ENCODE measurements at regions not wholly inside any gene's neighbourhood (a gene's known extent, or its start where the extent isn't known, plus 50 kb on each side); places are given as distances from the start of the nearest gene placed in this dataset.

- no peak for DNase-seq
Measured at GRCh38 chr4:24144381-24144780, 254.5 kb upstream of the PPARGC1A start.

- no peak for DNase-seq
Measured at GRCh38 chr4:24143741-24144140, 253.9 kb upstream of the PPARGC1A start.

DNA sequence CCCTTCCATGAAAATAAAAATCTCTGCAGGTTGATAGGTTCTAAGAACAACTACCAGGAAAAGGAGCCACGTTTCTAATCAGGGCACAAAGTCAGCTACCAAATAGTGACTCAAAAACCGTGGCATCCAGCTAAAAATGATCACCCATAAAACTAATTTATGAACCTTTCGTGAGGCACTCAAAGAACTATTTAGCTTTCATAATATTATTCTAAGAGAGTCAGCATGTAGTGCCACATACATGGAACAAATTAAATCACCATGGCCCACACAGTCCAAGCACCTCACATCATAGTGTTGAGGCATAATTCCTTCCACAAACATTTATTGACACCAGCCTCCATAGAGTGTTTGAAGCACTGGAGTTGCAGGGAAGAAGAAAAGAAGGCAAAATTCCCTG is 252.0 kb upstream of the PPARGC1A start:
- no peak for DNase-seq

- DNase-seq = no peak
Measured at GRCh38 chr4:24140892-24141291, 251.0 kb upstream of the PPARGC1A start.

DNA sequence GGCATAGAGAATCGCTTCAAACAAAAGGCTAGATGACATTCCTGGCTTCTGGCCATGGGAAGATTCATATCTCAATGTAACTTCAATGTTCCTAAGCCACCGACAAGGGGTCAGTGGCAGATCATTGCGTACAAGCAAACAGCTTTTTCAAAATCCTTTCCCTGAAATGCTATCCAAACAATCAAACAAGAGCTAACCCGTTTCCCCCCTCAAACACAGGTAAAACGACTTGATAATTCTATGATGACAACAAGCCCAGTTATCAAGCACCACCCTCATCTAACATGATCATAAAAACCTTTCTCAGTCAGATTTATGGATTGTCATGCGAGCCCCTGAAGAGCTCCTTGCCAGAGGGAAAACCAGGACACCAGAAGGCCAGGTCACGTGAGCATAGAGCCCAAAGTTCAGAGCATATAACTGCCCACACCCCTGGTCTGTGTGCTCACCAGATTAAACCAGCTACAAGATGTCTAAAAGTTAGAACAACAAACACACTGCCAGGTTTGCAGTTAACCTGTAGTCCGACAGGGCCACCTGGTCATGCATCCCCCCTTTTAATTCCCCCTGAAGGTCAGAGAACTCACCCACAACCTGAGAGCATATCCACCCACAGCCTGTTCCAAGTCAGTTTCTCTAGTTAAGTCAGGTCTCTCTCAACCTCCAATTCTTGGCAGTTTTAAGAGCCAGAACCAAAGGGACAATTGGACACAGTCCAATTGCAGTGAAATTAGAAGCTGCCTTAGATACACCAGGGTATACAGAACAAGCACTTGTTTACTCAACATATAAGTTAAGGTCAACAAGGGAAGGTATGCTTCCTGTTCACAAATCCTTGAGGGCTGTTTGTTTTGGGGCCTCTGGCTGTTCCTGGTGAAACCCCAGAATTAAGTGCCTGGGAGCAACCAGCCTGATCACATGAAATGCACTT is 248.1 kb upstream of the PPARGC1A start:
- peak; percentile 24 for DNase-seq

- DNase-seq = no peak
Measured at GRCh38 chr4:24131954-24132673, 242.3 kb upstream of the PPARGC1A start.

DNA sequence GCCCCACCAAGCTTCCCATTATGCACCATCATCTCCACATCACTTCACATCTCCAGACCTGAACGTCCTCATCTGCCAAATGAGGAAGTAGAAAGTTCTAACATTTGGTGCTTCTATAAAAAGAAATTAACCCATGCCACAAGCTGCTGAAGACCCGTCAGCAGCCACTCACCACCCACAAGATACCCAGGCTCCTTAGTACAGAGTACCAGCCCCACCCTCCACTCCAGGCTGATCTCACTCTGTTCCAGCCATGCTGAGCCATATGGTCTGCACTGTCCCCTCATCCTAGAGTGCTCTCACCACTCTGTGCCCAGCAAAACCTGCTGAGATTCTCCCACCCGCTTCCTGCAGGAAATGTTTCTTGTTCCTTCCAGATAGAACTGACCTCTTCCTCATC is 240.8 kb upstream of the PPARGC1A start:
- no peak for DNase-seq

- DNase-seq = no peak
Measured at GRCh38 chr4:24126776-24127175, 236.9 kb upstream of the PPARGC1A start.

GRCh38 chr4:24121395-24122175 is 231.7 kb upstream of the PPARGC1A start:
- DNase-seq = no peak

- no peak for DNase-seq
Measured at GRCh38 chr4:24117975-24118374, 228.1 kb upstream of the PPARGC1A start.

GRCh38 chr4:24116107-24116506 is 226.3 kb upstream of the PPARGC1A start:
- no peak for DNase-seq

- DNase-seq = no peak
Measured at GRCh38 chr4:24114919-24115500, 225.2 kb upstream of the PPARGC1A start.

DNA sequence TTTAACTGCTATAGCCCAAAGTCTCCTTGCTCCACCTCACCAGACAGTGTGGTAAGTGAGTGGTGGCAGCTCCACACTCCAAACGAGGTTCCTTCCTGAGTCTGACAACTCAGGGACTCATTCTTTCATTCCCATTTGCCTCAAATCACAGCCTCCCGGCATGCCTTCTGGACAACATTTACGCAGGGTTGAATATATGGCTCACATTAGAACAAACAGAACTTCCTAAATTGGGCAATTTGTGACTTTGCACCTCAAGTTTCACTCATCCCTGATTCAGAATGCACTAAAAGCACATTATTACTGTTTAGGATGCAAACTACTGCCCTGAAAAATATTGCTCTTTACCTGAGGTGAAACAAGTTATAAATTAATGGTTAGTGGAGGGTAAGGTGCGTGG is 224.6 kb upstream of the PPARGC1A start:
- DNase-seq = no peak

- no peak for DNase-seq
Measured at GRCh38 chr4:24112466-24112865, 222.6 kb upstream of the PPARGC1A start.

- no peak for DNase-seq
Measured at GRCh38 chr4:24108567-24108966, 218.7 kb upstream of the PPARGC1A start.

GRCh38 chr4:24105327-24106038 is 215.6 kb upstream of the PPARGC1A start:
- DNase-seq = no peak

- DNase-seq = no peak
Measured at GRCh38 chr4:24104158-24104565, 214.3 kb upstream of the PPARGC1A start.

DNA sequence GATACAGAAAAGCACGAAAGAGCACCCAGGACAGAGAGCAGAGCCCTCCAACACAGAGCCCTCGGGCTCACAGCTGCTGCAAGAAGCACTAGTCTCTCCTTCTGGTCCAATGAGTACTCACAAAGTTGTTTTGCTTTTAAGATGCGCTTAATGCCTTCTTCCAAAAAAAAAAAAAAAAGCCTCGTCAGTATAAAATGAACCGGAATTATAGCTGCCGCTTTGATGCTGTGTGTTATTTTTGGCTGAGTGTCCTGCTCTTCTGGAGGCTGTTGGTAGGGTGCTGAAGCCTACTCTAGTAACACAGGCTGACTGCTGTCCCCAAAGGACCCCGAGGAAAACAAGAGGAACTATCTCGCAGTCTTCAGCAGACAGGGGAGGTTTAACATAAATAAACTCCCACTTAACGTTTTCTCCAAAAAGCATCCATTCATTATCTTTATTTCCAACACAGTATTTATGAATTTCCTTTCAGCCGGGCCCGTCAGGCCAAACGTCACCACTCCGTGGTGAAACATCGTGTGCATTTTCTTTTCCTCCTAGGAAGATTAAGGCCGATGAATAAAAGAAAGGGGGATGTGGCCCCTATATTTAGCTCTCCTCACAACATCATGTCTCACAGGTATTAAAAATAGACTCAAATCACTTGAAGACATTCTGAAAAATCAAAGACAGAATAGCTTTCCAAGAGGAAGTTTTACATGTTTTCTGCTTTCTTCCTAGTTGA is 213.7 kb upstream of the PPARGC1A start:
- DNase-seq = no peak

- DNase-seq = no peak
Measured at GRCh38 chr4:24102621-24103020, 212.8 kb upstream of the PPARGC1A start.

- DNase-seq = no peak
Measured at GRCh38 chr4:24096603-24097002, 206.8 kb upstream of the PPARGC1A start.

DNA sequence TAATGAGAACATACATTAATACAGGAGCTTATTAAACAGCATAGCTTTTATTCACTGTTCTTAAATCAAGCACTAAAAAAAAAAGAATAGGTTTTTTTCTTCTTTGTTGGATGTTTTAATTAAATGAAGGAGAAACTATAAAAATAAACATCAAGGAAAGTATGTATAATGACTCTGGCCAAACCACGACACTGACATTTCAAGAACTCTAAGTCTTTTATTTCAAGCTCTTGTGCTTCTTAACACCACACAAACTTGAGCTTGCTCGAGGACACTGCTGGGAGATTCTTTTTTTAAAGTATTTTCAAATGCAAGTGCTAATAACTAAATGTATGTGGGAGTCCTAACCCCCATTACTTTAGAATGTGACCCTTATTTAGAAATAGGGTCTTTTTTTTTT is 204.9 kb upstream of the PPARGC1A start:
- DNase-seq = no peak

- no peak for DNase-seq
Measured at GRCh38 chr4:24093446-24093845, 203.6 kb upstream of the PPARGC1A start.

Data from DMS79 (cell line).